AG08396 (cell line): ENCODE measurements at regions not wholly inside any gene's neighbourhood (a gene's known extent, or its start where the extent isn't known, plus 50 kb on each side); places are given as distances from the start of the nearest gene placed in this dataset.

ENCODE experiments used
- DNase-seq: peaks from one replicate; pipeline ENCODE4 v3.0.0; 2012; ENCODE audit warnings: low spot score, mixed read lengths

DNA sequence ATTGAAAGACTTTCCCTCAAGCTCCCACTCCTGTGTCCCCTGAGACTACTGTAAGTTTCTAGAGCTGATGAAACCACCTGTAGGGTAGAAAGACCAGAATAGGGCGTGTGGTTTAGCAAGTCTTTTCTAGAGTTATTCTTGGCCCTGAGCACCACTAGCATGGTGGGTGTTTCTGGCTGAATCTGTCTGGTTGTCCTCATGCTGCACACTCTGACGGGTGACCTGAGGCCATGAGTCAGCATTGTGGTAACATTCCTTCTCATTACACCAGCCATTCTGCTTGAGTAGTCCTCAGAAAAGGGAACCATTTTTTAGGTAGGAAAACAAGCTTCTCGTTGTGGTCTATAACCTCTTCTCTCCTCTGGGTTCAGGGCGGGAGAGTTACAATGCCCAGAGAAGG is 250.3 kb downstream of the SNX13 start:
- peak; percentile 75 for DNase-seq

DNA sequence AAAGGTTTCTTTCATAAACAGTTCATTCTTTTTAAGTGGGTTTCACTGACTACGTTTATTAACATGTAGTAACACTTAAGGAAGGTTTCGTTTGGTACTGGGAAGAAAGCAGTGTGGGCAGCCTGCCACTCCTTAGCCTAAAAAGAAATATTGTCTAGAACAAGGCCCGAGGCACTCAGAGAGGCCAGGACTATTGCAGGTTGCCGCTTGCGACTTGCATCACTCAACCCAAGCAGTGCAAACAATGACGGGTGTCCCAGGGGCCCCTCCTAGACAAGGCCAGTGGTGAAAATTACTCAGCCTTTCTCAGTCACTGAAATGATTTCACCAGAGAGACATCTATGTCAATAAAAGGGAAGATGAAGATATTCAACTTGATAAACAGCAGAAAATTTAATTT is 243.9 kb downstream of the SNX13 start:
- peak; percentile 55 for DNase-seq

DNA sequence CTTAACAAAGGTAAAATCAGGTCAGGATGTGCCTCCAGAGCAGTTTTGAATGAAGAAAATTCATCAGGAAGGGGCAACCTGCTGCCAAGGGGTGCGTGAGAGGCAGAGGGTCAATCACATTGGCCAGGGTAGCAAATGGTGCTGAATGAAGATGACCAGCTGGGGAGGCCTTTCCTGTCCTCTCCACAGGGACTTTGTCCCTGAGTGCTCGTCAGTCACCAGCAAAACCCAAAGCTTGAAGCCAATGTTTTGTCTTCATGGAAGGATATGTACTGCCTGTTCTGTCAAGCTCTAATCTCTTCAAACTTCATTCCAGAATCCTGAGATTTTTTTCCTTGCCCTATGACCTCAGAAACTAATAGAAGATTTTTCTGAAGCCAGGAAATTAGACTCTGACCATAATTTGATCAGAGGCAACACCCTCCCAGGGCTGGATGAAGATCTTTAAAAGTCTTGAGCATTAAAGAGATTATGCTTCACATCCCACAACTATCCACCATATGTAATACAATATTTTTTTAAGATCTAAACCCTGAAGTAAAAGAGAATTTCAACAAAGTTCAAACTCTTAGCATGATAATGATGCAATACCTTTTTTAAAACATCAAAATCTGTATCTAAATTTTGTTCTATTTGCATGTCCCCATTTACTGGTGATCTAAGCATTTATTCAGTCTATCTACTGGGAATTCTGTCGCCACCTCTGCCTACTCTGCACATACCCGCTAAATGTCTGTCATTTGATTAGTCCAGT is 243.0 kb downstream of the SNX13 start:
- no peak for DNase-seq

DNA sequence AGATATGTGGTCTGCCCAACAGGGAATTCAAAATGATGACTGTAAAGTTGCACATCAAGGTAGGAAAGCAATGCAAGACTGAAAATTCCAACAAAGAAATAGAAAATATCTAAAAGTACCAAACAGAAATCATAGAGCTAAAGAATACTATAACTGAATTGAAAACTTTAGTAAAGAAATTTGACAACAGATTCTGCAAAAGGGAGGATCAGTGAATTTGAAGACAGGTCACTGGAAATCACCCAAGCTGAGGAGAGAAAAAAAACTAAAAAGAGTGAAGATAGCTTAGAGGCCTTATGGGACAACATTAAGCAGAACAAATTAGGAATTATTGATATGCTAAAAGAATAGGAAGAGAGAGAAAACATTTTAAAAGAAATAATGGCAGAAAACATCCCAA is 240.6 kb downstream of the SNX13 start:
- no peak for DNase-seq

DNA sequence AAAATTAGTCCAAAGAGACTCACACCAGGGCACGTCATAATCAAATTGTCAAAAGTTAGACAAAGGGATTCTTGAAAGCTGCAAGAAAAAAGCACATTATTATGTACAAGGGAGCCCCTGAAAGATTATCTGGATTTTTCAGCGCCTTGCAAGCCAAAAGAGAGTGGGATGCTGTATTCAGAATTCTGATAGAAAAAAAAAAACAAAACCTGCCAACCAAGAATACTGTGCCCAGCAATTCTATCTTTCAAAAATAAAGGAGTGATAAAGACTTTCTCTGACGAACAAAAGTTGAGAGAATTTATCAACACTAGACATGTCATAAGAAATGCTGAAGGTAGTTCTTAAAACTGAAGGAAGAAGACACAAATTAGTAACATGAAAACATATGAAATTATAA is 240.2 kb downstream of the SNX13 start:
- no peak for DNase-seq

DNA sequence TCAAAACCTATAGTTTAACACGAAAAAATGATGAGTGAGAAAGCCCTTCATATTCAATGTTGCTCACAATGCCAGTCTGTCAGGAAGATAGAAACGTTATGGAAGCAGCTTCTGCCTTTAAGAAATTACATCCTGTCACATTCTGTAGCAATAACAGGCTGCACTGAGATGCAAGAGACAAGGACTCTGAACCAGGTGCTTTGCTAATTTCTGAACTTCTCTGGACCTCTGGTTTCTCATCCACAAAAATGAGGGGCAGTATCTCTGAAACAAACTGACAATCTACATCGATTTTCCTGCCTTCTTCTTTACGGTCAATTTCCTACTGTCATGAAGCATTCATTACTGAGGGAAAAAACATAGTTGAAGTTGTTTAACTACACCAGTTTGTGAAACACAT is 234.0 kb downstream of the SNX13 start:
- no peak for DNase-seq

DNA sequence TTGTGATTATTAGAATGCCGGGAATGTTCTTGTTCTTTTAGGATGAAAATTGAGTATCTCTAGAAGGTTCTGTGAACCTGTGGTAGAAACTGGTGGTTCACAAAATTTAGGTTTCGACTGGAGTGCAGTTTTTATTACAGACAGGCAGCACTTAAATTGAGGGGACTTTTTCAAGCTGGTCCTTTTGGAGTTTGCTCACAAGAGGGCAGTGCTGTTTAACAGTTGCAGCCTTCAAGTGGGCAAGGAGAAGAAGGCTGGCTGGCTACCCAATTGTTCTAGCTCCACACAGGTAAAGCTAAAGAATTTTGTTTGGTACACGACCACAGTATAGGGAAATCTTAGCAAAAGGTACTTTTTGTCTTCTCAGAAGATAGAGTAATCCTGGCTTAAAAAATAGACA is 233.6 kb downstream of the SNX13 start:
- DNase-seq = peak; percentile 48

DNA sequence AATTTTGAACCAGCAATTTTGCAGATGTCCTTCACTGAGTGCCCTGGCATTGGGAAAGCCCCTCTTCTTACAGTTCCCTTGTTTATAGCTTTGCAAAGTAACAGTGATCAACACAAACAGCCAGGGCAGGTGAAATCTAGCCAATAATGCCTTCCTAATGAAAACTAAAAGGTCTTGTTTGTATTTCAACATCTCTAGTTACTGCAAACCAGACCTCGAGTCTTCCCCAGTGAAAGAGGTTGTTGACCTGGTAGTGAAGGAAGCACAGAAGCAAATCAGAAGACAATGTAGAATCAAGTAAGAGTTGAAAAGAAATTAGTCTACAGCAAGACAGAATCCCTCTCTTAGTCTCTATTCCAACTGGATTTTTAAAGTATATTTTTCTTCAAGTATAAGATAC is 231.2 kb downstream of the SNX13 start:
- DNase-seq = no peak

DNA sequence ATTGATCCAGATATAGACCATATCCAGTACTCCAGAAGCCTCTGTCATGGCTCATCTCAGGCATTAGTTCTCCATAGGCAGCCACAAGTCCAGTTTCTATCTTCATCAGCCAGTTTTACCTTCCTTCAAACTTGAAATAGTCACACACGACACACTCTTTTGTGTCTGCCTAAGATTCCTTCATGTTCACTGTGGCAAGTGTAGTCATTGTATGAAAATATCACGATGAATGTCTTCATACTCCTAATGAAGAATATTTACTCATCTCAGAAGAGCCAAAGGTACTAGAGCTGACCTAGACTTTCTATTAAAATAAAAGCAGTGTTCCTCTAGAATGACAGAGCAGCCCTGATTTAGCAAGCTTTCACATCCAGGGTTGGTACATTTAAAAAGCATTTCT is 230.7 kb downstream of the SNX13 start:
- no peak for DNase-seq

DNA sequence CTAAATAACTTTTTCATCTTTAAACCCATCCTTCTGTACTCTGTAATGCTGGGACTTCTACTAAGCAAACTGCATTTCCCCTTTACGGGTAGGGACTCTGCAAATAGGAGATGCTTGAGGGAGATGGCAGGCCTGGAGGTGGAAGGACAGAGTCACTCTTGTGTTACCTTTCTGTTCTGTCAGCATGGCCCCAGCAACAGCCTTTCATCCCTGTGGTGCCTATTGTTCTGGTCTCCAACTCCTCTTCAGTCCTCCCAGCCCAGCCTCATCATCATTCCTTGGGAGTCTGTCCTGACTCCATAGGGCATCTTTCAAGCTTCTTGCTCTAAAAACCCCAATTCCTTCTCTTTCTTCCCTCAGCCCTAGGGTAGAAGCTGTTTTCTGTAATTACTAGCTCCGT is 230.0 kb downstream of the SNX13 start:
- no peak for DNase-seq

DNA sequence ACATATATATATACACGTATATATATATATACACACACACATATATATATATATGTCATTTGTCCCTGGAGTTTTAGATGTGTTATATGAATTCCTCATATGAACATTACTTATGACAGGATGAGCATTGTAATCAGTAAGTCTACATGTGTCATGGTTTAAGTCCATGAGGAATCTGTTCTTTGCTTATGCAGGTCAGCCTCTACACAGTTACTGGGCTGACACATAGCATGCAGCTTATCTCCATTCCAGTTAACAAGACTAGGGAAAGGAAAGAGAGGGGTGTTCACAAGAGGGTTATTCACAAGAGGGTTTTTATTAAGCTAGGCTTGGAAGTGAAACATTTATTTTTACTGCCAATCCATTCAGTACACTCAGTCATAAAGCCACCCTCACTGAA is 226.7 kb downstream of the SNX13 start:
- DNase-seq = no peak

DNA sequence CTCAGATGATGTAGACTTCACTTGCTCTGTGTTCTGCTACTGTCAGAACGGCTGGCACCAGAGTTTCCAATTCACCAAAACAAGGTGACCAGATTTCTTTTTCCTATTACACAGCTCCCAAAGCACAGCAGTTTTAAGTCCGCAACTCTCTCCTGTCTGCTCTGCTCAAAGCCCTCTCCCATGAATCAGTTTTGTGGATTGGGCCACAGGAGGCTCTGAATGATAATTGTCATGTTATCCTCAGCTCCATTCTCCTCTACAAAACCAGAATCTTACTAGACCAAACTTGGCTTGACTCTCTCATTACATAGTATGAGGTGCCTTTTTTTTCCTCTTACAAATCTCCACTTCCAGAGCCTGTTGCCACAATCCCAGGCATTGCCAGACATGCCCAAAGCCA is 223.5 kb downstream of the SNX13 start:
- DNase-seq = no peak

DNA sequence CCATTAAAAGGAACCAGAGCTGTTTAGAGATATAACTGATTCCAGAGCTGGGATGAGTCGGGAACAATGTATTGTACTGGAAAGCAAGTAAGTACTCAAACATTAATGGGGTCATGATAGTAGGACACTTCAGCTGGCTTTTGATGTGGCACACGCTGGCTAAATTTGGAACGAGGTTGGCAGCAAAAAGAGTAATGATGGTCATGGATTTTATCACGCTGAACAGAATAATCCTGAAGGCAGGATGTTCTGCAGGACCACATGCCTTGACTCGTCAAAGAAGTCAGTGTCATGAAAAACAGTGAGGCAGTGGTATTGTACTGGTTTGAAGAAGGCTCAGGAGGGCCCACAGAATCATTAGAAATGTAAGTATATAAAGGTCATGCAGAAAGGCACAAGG is 220.3 kb downstream of the SNX13 start:
- DNase-seq = no peak

DNA sequence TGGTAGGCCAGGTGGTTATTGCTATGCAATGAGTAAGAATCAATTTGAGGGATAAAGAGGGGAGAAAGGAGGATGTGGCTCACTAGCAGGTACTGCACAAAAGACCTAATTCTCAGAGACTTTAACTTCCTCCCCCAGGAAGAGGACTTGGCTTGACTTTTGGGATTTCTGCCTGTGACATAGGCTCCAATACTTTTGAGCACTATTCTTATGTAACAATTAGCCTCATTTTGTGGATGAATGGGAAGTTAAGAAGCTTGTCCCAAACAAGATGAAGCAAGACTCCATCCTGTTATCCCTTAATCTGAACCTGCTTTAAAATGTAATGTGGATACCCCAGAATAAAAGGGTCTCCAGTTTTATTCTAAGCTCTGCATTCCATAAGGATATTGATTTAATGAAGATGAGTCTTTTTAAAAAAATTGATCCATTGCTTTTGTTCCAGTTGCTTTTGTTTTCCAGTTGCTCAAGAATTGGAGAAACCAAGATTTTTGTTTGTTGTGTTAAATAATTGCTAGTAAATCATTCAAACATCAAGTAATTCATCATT is 218.5 kb downstream of the SNX13 start:
- no peak for DNase-seq

DNA sequence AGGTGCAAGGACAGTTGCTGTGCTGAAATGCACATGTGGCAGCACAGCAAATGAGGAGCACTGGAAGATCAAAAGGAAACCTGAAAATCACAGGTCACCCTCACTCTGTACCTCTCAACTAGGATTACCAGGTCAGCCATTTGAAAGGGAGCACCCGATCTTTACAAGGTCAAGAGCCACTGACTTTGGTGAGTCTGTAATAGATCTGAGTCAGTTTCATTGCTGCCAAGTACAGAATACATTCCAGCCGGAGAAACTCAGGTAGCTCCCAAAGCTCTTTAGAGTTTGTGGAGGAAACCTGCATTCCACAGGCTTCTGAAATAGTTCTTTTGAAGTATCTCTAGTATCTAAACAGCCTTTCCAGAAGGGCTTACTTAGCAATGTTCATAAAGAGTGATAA is 217.5 kb downstream of the SNX13 start:
- no peak for DNase-seq

DNA sequence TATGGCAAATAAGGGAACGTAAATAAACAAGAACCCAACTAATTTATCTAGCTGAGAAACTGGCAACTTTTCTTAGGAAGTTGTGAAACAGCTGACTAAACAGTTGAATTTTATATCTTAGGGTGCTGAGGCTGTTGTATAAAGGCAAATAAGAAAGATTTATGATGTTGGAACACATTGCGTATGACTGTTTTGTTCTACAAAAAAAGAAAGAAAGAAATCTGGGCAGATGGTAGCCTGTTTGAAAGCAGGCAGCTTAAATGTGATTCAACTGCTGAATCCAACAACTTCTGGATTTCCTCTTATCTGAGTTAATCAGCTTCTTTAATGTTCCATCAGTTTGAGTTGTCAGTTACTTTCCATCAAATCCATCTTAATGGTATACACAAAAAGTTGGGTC is 214.5 kb downstream of the SNX13 start:
- DNase-seq = no peak

DNA sequence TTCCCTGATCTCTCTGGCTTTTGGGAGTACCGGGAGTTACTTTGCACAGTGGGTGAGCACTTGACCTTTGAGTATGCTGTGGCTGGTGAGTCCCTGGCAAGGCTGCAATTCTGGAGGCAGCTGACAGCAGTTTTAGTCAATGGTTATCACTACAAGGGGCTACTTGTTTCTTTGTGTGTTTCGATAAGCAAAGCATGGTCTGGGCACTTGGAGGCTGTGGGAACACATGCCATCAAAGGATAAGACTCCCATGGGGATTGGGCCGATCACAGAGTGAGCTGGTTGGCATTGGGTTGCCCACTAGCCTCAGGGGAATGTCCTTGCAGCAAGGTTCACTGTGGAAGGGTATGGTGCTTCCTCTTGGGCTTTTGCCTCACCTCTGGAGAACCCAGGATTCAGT is 208.2 kb downstream of the SNX13 start:
- DNase-seq = no peak
